ENCODE measurements at regions not wholly inside any gene's neighbourhood (a gene's known extent, or its start where the extent isn't known, plus 50 kb on each side); places are given as distances from the start of the nearest gene placed in this dataset.

DNA sequence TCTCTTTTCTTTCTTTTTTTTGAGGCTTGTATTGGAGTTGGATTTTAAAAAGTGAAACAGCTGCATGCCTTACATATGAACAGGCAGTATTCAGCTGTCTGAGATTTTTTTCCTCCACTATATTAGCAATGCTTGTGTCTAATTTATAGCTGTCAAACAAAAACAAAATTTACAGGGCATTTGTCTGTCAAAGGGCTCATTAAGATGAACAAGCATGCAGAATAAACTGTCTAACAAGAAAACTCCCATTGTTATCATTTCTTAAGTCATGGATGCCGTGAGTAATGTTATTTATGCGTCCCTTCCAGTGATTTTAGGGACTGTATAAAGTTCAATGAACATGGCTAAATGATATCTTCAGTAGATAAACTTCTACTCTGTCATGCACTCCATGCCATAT is 674.7 kb downstream of the PLCL1 start:
- DNase-seq: no peak

DNA sequence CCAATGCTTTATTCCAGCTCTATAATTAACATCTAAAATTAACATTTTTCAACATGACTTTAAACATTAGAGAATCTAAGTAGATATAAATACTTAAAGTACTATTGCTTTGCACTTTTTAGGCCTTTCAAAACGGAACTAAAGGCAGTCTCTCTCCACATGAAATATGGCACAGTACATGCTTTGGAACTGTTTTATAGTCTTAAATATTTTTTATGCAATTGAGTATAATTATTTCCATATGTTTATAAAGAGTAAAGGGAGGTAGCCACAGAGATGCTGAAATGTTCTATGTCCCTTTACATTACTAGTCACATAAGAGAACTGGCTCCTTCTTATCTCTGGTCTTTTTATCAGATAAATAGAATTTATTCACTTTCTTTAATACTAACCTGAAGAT is 674.0 kb downstream of the PLCL1 start:
- no peak for DNase-seq

DNA sequence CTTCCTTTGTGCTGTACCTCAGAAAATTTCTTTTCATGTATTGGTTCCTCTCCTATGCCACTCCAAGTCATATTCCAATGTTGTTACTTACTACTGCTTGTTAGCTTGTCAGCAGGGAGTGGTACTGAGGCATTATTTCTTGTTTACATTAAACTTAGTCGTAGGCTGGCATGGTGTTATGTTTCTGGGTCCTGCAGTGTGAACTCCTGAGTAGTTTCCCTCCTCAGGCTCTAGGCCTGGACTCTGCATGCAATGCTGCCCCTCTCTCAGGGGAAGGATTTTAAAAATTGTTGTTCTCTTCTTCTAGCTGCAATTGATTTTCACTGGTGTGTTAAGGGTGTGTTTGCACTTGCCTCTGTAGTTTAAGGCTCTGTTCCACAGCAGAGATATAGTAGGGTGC is 671.6 kb downstream of the PLCL1 start:
- no peak for DNase-seq

DNA sequence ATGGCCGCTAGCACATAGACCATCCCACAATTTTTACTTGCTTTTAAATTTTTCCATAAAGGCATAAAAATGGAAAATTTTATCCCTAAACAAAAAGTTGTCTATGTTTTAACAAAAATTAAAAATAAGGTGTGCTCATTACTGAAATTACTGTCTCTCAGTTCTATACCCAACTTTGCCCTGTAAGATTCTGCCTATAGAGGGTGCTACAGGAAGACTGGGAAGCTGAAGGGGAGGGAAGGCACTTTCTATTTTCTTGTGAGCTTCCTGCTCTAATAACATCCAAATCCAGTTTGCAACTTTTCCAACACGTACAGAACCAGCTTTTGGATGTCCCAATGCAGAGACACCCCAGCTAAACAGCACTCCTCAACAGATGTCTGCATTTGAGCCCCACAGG is 666.9 kb downstream of the PLCL1 start:
- no peak for DNase-seq

DNA sequence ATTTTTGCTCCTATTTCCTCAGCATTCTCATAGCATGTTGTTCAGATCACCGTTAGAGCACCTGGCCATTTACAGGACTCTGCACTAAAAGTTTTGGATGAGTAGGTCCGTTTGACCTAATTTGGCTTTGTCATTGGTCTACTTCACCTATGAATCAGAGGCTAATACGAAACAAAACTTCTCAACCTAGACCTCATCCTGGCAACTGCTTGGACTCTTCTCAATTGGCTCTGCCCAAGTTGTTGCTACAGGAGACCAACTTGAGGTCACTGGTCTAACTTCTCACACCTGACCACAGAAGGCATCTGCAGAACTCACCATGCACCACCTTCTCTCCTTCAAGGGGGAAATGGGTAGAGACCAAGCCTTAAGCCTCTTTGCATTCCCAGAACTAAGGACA is 663.7 kb downstream of the PLCL1 start:
- no peak for DNase-seq

DNA sequence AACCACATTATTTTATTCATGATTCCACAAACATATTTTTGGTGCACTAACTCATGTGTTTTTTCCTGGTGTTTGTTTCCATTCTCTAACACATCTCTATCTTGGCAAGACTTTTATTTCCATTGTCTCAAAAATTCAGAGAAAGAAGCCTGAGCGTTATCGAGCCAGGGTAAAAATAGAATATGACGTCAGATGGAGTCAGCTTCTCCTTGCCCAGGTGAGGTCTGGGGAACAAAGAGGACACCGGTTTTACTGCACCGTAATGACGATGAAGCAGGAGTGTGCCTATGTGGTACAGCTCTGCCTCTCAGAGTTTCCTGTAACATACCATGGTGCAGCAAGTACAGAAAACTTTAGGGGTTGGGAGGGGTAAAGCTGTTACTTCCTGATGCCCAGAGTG is 661.6 kb downstream of the PLCL1 start:
- no peak for DNase-seq

DNA sequence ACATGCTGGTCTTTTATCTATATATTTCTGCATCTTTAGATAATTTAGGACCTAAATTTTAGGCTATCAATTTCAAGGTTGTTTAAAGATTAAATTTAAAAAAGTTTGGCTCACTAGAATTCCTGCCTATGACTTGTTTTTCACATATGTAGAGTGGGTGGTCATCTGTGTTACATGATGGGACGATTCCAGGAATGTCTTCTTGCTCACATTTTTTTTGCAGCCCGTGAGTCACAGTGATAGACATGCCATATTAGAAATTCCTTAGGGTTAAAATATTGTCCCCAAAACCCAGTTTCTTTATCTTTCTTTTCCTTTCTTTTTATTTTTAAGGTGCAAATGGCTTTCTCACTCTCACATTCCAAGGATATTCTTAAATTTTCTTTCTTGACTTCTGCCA is 652.0 kb downstream of the PLCL1 start:
- no peak for DNase-seq

DNA sequence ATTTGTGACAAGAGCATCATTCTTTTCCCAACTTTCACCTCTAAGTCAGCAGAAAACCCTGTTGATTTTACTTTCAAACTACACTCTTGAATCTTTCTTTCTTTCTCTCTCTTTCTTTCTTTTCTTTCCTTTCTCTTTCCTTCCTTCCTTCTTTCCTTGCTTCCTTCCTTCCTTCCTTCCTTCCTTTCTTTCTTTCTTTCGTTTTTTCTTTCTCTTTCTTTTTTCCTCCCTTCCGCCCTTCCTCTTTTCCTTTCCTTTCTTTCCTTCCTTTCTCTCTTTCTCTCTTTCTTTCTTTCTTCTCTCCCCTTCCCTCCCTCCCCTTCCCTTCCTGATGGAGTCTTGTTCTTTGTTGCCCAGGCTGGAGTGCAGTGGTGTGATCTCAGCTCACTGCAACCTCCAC is 649.5 kb downstream of the PLCL1 start:
- no peak for DNase-seq

DNA sequence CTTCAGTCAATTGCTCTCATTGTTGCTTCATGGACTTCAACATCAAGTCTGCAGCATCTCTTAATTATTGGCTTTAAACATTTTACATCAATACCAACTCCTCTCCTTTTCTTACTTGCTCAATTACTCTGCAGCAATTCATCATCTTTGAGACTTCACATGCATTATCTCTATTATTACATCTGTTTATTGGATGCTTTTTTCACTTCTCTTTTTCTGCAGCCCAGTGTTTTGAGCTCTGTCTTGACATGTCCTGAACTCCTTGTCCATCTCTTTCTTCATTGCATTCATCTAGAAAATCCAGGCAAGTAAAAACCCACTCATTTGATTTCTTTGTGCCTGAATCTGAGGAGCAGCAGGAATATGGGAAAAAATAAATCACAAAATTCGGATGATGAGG is 647.9 kb downstream of the PLCL1 start:
- DNase-seq: no peak

DNA sequence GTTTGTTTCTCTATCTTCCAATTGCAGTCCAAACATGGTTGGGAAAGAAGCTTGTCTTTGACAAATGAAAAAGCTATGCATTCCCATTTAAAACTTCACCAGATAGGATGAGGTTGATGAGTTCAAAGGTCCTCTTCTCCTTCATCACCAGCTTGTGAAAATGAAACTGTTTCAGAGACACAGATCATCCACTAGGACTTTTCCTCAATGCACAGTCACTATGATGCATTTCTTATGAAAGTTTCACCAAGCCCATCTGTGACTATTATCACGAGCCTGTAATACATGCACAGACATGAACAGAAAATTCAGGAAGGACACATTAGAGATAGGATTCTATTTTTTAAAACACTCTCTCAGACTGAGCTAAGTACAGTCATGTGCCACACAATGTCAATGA is 644.4 kb downstream of the PLCL1 start:
- DNase-seq: no peak

DNA sequence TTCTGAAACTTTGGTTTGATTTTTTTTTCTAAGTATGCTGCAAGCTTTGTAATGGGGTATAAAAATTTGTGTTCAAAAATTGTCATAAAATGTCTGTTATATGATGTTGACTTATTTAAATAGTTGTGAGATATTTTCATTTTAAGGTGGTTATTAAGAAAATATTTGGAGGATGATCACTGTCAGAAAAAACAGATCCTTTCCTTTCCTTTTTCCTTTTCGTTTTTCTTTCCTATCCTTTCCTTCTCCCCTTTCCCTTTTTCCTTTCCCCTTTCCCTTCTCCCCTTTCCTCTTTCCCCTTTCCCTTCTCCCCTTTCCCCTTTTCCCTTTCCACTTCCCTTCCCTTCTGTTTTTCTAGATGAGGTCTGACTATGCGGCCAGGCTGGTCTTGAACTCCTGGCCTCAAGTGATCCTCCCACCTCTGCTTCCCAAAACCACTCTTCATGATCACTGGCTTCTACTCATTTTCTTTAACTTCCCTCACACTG is 640.5 kb downstream of the PLCL1 start:
- DNase-seq: no peak

DNA sequence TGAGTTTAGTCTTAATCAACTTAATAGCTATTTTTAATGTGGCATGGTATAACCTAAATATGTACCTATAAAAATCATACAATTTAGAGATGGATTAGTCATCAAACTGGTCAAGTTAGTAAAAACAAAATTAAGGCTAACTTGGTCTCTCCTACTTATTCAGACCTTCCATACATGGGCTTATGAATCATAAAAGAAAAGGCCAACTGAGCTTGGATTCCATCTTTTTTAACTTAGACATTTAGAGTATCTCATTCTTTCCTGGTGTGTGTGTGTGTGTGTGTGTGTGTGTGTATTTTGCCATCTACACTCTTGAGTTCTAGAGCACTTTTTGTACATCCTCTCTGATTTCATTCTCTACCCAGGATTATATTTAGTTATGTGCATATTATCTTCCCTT is 637.5 kb downstream of the PLCL1 start:
- DNase-seq: no peak

DNA sequence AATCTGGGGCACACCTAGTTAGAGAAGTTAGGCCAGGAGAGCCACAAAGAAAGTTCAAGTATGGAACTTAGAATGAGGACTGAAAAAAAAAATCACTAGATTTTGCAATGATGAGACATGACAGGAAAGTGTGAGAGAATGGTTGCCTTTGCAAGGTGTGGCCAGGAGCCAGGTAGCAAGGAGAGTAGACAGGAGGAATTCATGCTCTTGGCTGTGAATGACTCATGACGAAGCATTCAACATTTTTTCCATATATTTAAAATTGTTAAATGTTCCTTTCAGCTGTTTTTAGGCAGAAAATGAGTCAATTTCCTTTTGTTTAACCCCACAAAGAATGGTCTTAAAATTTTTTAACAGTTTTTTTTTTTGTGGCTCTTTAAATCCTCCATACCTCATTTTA is 636.9 kb downstream of the PLCL1 start:
- DNase-seq: no peak

DNA sequence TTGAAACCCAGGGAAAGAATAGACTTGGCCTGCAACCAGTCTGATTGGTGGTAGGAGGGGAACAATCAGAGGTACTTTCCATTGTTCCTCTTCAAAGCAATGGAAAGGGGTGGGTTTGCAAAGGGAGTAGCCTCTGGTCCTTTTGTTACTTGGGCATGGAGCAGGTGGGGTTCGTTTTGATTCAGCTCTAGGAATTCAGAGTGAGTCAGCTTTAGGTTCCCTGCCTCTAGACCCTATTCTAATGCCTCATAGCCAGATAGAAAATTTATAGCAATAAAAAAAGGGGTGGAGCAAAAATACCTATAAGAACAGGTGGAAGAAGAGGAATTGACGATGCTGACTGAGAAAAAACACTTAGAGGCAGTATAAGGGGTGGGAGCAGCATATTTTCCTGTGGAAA is 636.4 kb downstream of the PLCL1 start:
- DNase-seq: no peak

DNA sequence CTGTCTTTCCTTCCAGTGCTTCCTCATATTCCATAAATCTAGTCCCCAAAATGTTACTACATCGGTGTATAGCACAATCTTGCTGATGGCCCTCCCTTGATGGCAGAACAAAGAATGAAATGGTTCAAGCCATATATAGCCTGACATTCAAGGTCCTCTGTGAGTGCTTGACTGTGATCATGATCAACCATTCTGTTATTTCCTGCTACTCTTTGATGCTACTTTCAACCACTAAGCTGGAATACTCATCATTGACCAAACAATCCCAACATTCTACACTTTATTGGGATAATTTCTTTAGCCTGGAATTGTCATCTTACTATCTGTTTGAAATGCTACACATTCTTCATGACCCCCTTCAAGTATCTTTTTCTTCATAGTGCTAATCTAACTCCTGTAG is 633.9 kb downstream of the PLCL1 start:
- no peak for DNase-seq

DNA sequence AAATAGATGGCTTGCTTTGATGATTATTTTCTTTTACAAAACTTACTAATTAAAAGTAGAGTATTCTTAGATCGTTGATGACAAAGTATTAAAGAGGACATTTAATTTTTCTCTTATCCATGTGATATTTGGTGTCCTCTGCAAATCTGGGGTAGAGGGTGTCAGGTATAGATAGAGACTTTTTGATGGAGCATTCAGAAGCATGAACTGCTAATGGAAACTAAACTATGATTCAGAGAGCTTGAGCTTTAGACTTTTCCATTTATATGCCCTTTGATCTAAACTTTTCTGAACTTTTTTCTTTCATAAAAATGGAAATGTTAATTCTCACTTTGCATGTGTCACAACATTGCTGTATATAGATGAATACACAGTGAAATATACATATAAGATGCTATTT is 619.7 kb downstream of the PLCL1 start:
- no peak for DNase-seq

DNA sequence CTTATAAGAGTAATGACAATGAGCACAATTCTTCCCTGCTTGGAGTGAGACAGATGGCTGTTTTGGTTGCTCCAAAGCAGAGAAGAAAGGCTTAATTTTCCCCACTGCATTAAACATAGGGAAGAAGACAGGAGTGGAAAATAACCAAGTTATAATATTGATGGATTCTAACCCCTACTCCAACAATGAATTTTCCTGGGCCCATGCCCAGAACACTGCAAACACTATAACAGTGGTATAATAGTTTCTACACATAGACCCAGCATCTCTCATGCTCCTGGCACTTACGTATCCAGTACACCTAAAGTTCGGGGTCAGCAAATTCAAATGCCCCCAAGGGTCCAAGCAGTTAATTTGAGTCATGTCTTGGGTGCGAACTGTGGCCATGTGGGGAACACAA is 613.4 kb downstream of the PLCL1 start:
- DNase-seq: no peak

DNA sequence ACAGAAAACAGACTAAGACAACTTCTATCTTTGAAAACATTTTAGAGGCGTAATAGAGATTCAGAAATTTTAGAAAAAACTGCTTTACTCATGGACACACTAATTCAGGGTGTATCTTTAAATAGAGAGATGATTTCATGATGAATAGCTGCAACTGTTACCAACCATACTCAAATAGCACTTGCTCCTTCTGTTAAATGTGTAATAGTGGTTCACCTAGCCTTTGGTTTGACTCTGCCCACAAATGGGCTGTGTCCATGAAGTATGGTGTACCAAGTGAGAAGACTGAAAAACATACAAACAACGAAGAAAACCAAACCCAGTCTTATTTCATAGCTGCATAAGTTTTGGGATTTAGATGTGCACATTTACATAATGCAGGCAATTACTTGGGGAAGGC is 610.6 kb downstream of the PLCL1 start:
- no peak for DNase-seq

DNA sequence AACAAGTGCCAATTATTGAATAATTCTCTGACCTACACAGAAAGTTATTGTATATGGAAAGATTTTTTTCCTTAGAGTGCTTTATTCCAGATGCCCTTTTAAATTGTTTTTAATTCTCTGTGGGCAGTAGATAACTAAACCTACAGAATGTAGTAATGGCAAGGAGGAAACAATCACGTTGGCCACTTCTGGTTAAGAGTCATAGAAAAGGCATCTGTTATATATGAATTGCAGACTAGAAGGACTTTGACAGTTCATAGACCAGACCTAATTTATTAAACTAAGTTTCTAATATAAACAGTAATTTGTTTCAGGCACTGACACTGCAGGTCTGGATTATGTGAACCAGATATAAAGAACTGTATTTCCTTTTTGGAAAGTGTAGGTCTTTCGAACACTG is 607.5 kb downstream of the PLCL1 start:
- DNase-seq: no peak

DNA sequence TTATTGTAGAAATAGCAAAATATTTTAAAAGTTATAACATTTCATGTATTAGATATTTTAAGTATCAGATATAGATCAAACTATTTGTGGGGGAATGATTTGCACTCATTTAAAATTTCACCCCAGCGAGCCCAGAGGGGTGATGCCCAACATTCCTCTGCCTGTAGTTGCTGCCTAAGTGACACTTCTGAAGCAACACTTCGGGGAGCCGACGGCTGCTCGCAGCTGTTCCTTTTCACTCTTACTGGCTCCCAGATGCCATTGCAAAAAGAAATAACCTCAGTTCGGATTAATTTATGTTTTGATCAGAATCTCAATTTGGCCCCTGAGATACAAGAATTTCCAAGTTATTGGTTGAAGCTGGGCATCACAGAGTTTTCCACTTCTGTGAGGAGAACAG is 603.8 kb downstream of the PLCL1 start:
- no peak for DNase-seq

DNA sequence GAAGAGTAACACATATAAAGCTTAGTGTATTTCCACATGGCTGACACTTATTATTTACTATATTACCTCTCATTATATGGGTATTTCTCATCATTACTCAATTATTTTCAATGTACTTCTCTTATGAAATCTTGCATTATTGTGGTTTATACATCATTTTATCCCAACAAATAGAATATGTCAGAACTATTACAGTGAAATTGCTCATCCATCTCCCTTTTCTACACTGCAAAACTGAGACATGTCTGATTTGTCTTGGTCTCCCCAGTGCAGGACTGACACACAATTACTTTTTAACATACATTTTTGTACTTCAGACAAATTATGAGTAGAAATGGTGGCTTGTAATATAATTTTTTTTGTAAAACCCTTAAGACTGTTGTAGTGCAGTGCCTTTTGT is 600.9 kb downstream of the PLCL1 start:
- no peak for DNase-seq

DNA sequence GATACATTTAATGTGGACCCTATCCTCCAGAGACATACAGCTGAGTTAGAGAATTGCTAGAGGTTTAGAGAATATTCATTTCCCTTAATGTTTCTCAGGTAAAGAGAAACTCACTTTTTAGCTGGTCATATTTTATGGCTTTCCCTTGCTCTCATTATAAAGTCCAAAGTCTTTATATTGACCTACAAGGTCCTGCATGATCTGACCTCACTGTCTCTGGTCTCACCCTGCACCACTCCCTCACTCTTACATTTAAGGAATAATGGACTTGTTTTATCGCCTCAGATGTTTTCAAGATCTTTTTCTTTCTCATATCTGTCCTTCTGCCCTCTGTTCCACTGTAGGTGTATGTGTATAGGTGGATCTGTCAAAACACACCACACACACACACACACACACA is 597.3 kb downstream of the PLCL1 start:
- DNase-seq: no peak

DNA sequence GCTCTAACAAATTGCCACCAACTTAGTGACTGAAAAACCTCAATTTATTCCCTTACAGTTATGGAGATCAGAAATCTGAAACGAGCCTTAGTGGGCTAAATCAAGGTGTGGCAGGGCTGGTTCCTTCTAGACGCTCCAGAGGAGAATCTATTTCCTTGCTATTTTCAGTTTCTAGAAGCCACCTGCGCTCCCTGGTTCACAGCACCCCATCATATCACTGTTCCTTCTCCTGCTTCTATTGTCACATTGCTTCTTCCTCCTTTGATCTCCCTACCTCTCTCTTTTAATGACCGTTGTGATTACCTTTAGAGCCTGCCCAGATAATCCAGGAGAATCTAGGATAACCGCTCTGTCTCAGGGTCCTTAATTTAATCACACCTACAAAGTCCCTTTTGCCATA is 596.6 kb downstream of the PLCL1 start:
- no peak for DNase-seq

DNA sequence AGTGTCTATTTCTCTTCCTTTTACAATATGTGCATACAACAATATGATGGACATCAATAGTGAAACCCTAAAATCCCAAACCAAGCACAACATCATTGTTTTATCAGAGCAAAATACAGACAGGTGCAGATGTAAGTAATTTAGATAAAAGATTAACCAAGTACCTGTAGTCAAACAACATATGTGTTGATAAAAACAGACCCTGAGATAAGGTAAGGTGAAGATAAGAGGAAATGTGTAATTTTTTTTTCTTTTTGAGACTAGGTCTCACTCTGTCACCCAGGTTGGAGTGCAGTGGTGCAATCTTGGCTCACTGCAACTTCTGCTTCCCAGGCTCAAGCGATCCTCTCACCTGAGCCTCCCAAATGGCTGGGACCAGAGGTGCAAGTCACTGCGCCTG is 589.8 kb downstream of the PLCL1 start:
- DNase-seq: no peak

DNA sequence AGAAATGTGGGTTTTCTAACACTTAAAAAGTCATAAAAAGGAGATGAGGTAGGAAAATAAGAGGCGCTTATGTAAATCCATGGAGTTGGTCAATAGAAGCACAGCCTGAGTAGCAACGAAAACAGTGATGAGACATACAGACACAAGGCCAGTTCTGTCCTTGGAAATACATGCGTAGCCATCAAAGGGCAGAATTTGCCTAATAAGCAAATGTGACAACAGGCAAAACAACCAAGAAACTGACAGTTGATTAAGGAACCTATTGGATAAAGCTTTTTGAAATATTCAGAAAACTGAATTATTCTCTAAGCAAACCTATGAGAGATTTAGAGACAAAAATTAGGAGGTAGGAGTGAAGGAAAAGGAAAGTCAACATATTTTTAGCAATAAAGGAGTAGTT is 586.3 kb downstream of the PLCL1 start:
- DNase-seq: no peak

DNA sequence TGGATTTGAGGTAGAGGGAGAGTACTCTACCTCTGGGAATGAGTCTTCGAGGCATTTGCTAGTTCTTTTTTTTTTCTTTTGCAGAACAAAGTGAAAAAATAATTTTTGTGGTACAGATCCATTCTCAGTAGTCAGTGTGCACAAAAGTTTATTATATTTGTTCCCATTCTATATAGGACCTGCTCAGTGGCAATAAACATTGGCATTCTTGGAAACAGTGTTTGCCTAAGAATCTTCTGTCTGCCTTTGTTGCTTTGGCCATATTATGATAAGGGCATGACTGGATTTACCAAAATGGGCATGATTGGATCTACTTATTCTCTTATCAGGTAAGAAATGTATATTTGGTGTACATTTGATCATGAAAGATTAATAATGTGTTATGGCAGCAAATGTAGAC is 583.3 kb downstream of the PLCL1 start:
- no peak for DNase-seq
